PC-9 (cell line): ENCODE measurements at regions not wholly inside any gene's neighbourhood (a gene's known extent, or its start where the extent isn't known, plus 50 kb on each side); places are given as distances from the start of the nearest gene placed in this dataset.

Experiments used
- BruUV-seq: library from RNA; stranded (reverse); fragments of 400-500 nt; replicated peaks from 2 replicates; lab custom pipeline; 2021; lab: Mats Ljungman, UMichigan
- CTCF ChIA-PET: fragments of 300-600 bp; sonication (Branson Sonifier 250); formaldehyde crosslinking; loops from one replicate; lab custom pipeline; 2022; ENCODE audit warnings: antibody characterized with exemption; lab: Charles Lee
- POLR2A ChIA-PET: fragments of 300-600 bp; sonication (Branson Sonifier 250); formaldehyde crosslinking; loops from one replicate; lab custom pipeline; 2022; ENCODE audit warnings: antibody characterized with exemption; ENCODE audit not compliant: unreplicated experiment; lab: Charles Lee
- DNase-seq, 2 experiments: peaks; one replicate each; pipeline versions ENCODE4 v3.0.0 to v3.0.0-alpha.2; 2015 to 2022; ENCODE audit warnings: mixed read lengths in 1 of 2
- H2AFZ ChIP-seq: fragments of 200-600 bp; sonication (generic); 2 replicates; pipeline ENCODE4 v1.8.1; 2017; ENCODE audit warnings: antibody characterized with exemption
- H3F3A ChIP-seq: fragments of 200-600 bp; sonication (generic); 2 replicates; pipeline ENCODE4 v1.8.1; 2017; ENCODE audit warnings: antibody characterized with exemption, mild to moderate bottlenecking, low read depth; ENCODE audit not compliant: insufficient read depth
- H3K27ac ChIP-seq: fragments of 200-600 bp; sonication (generic); 2 replicates; pipeline ENCODE4 v1.6.1; 2016; ENCODE audit warnings: mixed run types
- H3K27me3 ChIP-seq: fragments of 200-600 bp; sonication (generic); 2 replicates; pipeline ENCODE4 v1.6.1; 2016; ENCODE audit warnings: low read depth, mixed run types; ENCODE audit not compliant: insufficient read depth
- H3K36me3 ChIP-seq: fragments of 200-600 bp; sonication (generic); 2 replicates; pipeline ENCODE4 v1.6.1; 2016; ENCODE audit warnings: low read depth, mixed run types
- H3K4me1 ChIP-seq: fragments of 200-600 bp; sonication (generic); replicated peaks from 2 replicates; pipeline ENCODE4 v1.6.1; 2016; ENCODE audit warnings: mixed run types; ENCODE audit not compliant: insufficient read depth
- H3K4me2 ChIP-seq: fragments of 200-600 bp; sonication (generic); 2 replicates; pipeline ENCODE4 v1.6.1; 2017; ENCODE audit warnings: mixed run types
- H3K4me3 ChIP-seq: fragments of 200-600 bp; sonication (generic); 2 replicates; pipeline ENCODE4 v1.6.1; 2016; ENCODE audit warnings: mixed run types
- H3K79me2 ChIP-seq: fragments of 200-600 bp; sonication (generic); 2 replicates; pipeline ENCODE4 v1.6.1; 2017; ENCODE audit warnings: low read depth, mixed run types
- H3K9me2 ChIP-seq: fragments of 200-600 bp; sonication (generic); 2 replicates; pipeline ENCODE4 v1.8.1; 2017; ENCODE audit warnings: mild to moderate bottlenecking; ENCODE audit not compliant: insufficient read depth
- H3K9me3 ChIP-seq: fragments of 200-600 bp; sonication (generic); 2 replicates; pipeline ENCODE4 v1.8.1; 2016; ENCODE audit warnings: low read depth; ENCODE audit not compliant: insufficient read depth
- H4K20me1 ChIP-seq: fragments of 200-600 bp; sonication (generic); 2 replicates; pipeline ENCODE4 v1.8.1; 2017; ENCODE audit not compliant: insufficient read depth
- EZH2 ChIP-seq: fragments of 200-600 bp; sonication (generic); IDR thresholded peaks from 2 replicates; pipeline ENCODE4 v1.8.0; 2017; ENCODE audit warnings: antibody characterized with exemption, low read depth
- intact Hi-C: fragments of 100-400 bp; cut with micrococcal nuclease; formaldehyde crosslinking; loops from one replicate; pipeline ENCODE4 v1.10.0; 2022; ENCODE audit not compliant: unreplicated experiment
- TF ChIP-seq, protein P1 (sequence below): fragments of 200-600 bp; sonication (generic); conservative IDR thresholded peaks from 2 replicates; pipeline ENCODE4 v1.6.1; 2017; ENCODE audit warnings: mixed run types, antibody characterized with exemption, mild to moderate bottlenecking, moderate library complexity

DNA sequence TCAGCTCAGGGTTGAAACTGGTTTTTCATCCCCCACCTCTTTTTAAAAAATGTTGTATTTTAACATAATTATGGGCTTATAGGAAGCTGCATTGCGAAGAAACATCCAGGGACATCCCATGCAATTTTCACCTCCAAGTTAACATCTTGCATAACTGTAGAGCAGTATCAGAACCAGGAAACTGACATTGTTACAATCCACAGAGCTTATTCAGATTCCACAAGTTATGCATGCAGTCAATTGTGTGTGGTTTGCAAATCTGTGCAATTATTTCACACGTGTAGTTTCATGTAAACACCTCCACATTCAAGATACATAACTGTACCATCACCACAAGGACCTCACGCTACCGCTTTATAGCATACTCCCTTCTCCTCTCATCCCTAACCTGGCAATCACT lies 97.5 kb upstream of the GATB start:
- Histone ChIP-seq H3K79me2 (no peaks in the 10 kb centered on the region), H3K27ac (no peak overlapping the region), H2AFZ (no peak overlapping the region), H3F3A (no peaks in the 10 kb centered on the region), H3K9me2 (no peaks in the 10 kb centered on the region), H4K20me1 (no peaks in the 10 kb centered on the region), H3K4me3 (no peak overlapping the region), H3K9me3 (no peaks in the 10 kb centered on the region), H3K36me3 (no peaks in the 10 kb centered on the region), H3K27me3 (peaks cover 3% of the 10 kb centered on the region; the same call in 1 of the 2 replicates), H3K4me1 (no peaks in the 10 kb centered on the region), H3K4me2 (no peak overlapping the region)
- TF ChIP-seq, protein P1, sequence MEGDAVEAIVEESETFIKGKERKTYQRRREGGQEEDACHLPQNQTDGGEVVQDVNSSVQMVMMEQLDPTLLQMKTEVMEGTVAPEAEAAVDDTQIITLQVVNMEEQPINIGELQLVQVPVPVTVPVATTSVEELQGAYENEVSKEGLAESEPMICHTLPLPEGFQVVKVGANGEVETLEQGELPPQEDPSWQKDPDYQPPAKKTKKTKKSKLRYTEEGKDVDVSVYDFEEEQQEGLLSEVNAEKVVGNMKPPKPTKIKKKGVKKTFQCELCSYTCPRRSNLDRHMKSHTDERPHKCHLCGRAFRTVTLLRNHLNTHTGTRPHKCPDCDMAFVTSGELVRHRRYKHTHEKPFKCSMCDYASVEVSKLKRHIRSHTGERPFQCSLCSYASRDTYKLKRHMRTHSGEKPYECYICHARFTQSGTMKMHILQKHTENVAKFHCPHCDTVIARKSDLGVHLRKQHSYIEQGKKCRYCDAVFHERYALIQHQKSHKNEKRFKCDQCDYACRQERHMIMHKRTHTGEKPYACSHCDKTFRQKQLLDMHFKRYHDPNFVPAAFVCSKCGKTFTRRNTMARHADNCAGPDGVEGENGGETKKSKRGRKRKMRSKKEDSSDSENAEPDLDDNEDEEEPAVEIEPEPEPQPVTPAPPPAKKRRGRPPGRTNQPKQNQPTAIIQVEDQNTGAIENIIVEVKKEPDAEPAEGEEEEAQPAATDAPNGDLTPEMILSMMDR, result no peak
- no peak for TF ChIP-seq EZH2
- intact Hi-C loops, result no loop called here
- no peak for DNase-seq
- no TSS peak for BruUV-seq
- CTCF ChIA-PET, result no interaction called here
- POLR2A ChIA-PET, result no interaction called here

DNA sequence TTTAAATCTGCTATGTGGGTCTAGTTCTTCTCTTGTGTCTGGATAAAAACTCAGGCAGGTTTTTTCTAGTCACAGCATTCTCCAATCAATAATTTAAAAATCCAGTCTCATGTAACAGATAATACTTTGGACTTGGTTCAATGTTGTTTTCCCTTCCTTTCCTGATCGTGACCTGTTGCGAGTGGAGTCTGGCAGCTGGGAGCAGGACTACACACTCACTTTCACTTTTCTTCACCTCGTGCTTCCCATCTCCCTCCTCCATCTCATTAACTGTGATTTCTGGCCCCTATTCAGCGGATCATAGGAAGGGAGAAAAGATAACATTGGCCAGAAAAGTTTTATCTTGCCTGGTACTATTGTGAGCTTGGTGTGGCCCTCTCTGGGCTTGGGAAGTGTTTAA lies 96.6 kb upstream of the GATB start:
- peaks cover 3% of the 10 kb centered on the region; the same call in 1 of the 2 replicates for H3K27me3 ChIP-seq
- no peaks in the 10 kb centered on the region for H3K9me3 ChIP-seq
- no peaks in the 10 kb centered on the region for H3K4me1 ChIP-seq
- H3K27ac ChIP-seq, result no peak overlapping the region
- no peaks in the 10 kb centered on the region for H4K20me1 ChIP-seq
- H3K36me3 ChIP-seq, result no peaks in the 10 kb centered on the region
- no peak overlapping the region for H3K4me3 ChIP-seq
- no peak for DNase-seq
- no peaks in the 10 kb centered on the region for H3K79me2 ChIP-seq
- ChIA-PET CTCF (no interaction called here), POLR2A (no interaction called here)
- TF ChIP-seq, protein P1, result no peak
- TF ChIP-seq EZH2, result no peak
- intact Hi-C loops, result no loop called here
- no peaks in the 10 kb centered on the region for H3F3A ChIP-seq
- no TSS peak for BruUV-seq
- no peak overlapping the region for H3K4me2 ChIP-seq
- H2AFZ ChIP-seq, result no peak overlapping the region
- no peaks in the 10 kb centered on the region for H3K9me2 ChIP-seq

DNA sequence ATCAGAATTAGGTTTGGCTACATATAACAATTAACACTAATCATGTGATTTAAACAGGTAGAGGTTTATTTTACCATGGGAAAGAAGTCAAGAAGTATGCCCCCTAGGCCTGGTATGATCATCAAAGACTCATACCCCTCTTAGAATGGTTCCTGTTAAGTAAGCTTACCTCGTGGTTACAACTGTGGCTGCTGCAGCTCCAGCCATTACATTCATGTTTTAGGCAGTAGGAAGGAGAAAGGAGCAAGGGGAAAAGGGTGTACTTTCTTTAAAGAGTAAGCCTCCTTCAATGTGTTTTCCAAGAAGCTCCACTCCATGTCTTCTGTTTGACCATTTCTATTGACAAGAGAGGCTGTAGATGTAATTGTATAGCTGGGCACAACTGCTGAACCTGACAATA lies 94.9 kb upstream of the GATB start:
- no peaks in the 10 kb centered on the region for H3K36me3 ChIP-seq
- H3K4me3 ChIP-seq, result no peak overlapping the region
- DNase-seq, result no peak
- H3K9me3 ChIP-seq, result no peaks in the 10 kb centered on the region
- H3K4me2 ChIP-seq, result no peak overlapping the region
- H3K79me2 ChIP-seq, result no peaks in the 10 kb centered on the region
- H4K20me1 ChIP-seq, result no peaks in the 10 kb centered on the region
- ChIA-PET CTCF (no interaction called here), POLR2A (no interaction called here)
- H3K27me3 ChIP-seq, result peaks cover 3% of the 10 kb centered on the region; the same call in 1 of the 2 replicates
- no peak for TF ChIP-seq EZH2
- intact Hi-C loops, result no loop called here
- H3K9me2 ChIP-seq, result no peaks in the 10 kb centered on the region
- H3K4me1 ChIP-seq, result no peaks in the 10 kb centered on the region
- no TSS peak for BruUV-seq
- no peak overlapping the region for H3K27ac ChIP-seq
- H3F3A ChIP-seq, result no peaks in the 10 kb centered on the region
- no peak overlapping the region for H2AFZ ChIP-seq

GRCh38 chr4:151854731-151855130 lies 93.9 kb upstream of the GATB start:
- no peak overlapping the region for H3K4me3 ChIP-seq
- ChIA-PET CTCF (no interaction called here), POLR2A (no interaction called here)
- no peaks in the 10 kb centered on the region for H4K20me1 ChIP-seq
- no peak overlapping the region for H3K4me2 ChIP-seq
- H2AFZ ChIP-seq, result no peak overlapping the region
- TF ChIP-seq, protein P1, result no peak
- no peak for TF ChIP-seq EZH2
- no peaks in the 10 kb centered on the region for H3F3A ChIP-seq
- H3K79me2 ChIP-seq, result no peaks in the 10 kb centered on the region
- H3K9me2 ChIP-seq, result no peaks in the 10 kb centered on the region
- intact Hi-C loops, result no loop called here
- H3K27ac ChIP-seq, result no peak overlapping the region
- BruUV-seq, result no TSS peak
- no peak for DNase-seq
- H3K36me3 ChIP-seq, result no peaks in the 10 kb centered on the region
- no peaks in the 10 kb centered on the region for H3K9me3 ChIP-seq
- H3K4me1 ChIP-seq, result no peaks in the 10 kb centered on the region
- 0 out of 2 replicates have a peak, but pooled peaks cover under 1% of the 10 kb centered on the region for H3K27me3 ChIP-seq
